WI38 (cell line): ENCODE measurements at regions not wholly inside any gene's neighbourhood (a gene's known extent, or its start where the extent isn't known, plus 50 kb on each side); places are given as distances from the start of the nearest gene placed in this dataset.

Experiments used
- H3K4me3 ChIP-seq: 2 replicates; pipeline ENCODE4 v1.5.1; 2011; ENCODE audit warnings: low read depth, mild to moderate bottlenecking, control low read depth, low read length
- CTCF ChIP-seq: IDR thresholded peaks from 2 replicates; pipeline ENCODE4 v1.5.1; 2012; ENCODE audit warnings: low read depth, mild to moderate bottlenecking, control low read depth, low read length

GRCh38 chr2:5098286-5098685 is 593.9 kb upstream of the SOX11 start:
- TF ChIP-seq CTCF = no peak

GRCh38 chr2:5102823-5103222 is 589.4 kb upstream of the SOX11 start:
- no peak overlapping the region for H3K4me3 ChIP-seq
- no peak for TF ChIP-seq CTCF

More at GRCh38 chr2:5098286-5098685, 593.9 kb upstream of the SOX11 start:
- H3K4me3 ChIP-seq = no peak overlapping the region

GRCh38 chr2:5111581-5111980 is 580.6 kb upstream of the SOX11 start:
- TF ChIP-seq CTCF = no peak

GRCh38 chr2:5119046-5119445 is 573.1 kb upstream of the SOX11 start:
- no peak overlapping the region for H3K4me3 ChIP-seq
- TF ChIP-seq CTCF = no peak

More at GRCh38 chr2:5111581-5111980, 580.6 kb upstream of the SOX11 start:
- no peak overlapping the region for H3K4me3 ChIP-seq

- H3K4me3 ChIP-seq = no peak overlapping the region
- TF ChIP-seq CTCF = no peak
These were observed 571.1 kb upstream of the SOX11 start for GRCh38 chr2:5121121-5121520.

GRCh38 chr2:5121642-5122041 is 570.5 kb upstream of the SOX11 start:
- H3K4me3 ChIP-seq = no peak overlapping the region
- no peak for TF ChIP-seq CTCF

- no peak for TF ChIP-seq CTCF
These were observed 568.5 kb upstream of the SOX11 start for GRCh38 chr2:5123582-5124196.

More at GRCh38 chr2:5123582-5124196, 568.5 kb upstream of the SOX11 start:
- no peak overlapping the region for H3K4me3 ChIP-seq
